OCI-LY1 (cell line): ENCODE measurements at regions not wholly inside any gene's neighbourhood (a gene's known extent, or its start where the extent isn't known, plus 50 kb on each side); places are given as distances from the start of the nearest gene placed in this dataset.

ENCODE experiments used
- H2AFZ ChIP-seq: fragments of 200-600 bp; sonication (generic), shearing (Covaris generic); 2 replicates; pipeline ENCODE4 v1.6.0; 2014; ENCODE audit warnings: antibody characterized with exemption, mild to moderate bottlenecking, low read length
- H3F3A ChIP-seq: fragments of 200-600 bp; sonication (generic), shearing (Covaris generic); 2 replicates; pipeline ENCODE4 v1.6.0; 2014; ENCODE audit warnings: mild to moderate bottlenecking, antibody characterized with exemption, low read length, moderate library complexity; ENCODE audit not compliant: insufficient read depth
- H3K27ac ChIP-seq: fragments of 200-600 bp; sonication (generic); 2 replicates; pipeline ENCODE4 v1.5.1; 2014; ENCODE audit warnings: low read length, mixed run types, mild to moderate bottlenecking, low read depth; ENCODE audit not compliant: poor library complexity, severe bottlenecking
- H3K27me3 ChIP-seq: fragments of 200-600 bp; sonication (generic); 2 replicates; pipeline ENCODE4 v1.6.0; 2014; ENCODE audit warnings: antibody characterized with exemption, mild to moderate bottlenecking, low read length, moderate library complexity; ENCODE audit not compliant: insufficient read depth
- H3K36me3 ChIP-seq: fragments of 200-600 bp; sonication (generic); 2 replicates; pipeline ENCODE4 v1.6.1; 2014; ENCODE audit warnings: mild to moderate bottlenecking, antibody characterized with exemption, low read length, moderate library complexity, mixed read lengths; ENCODE audit not compliant: insufficient read depth
- H3K4me1 ChIP-seq: fragments of 200-600 bp; sonication (generic); 2 replicates; pipeline ENCODE4 v1.5.1; 2014; ENCODE audit warnings: mild to moderate bottlenecking, low read length, moderate library complexity; ENCODE audit not compliant: insufficient read depth, severe bottlenecking
- H3K4me2 ChIP-seq: fragments of 200-600 bp; sonication (generic), shearing (Covaris generic); 2 replicates; pipeline ENCODE4 v1.6.1; 2014; ENCODE audit warnings: low read length
- H3K4me3 ChIP-seq: fragments of 200-600 bp; sonication (generic); 2 replicates; pipeline ENCODE4 v1.5.1; 2014; ENCODE audit warnings: low read length, low read depth, mild to moderate bottlenecking, mixed read lengths; ENCODE audit not compliant: poor library complexity, severe bottlenecking
- H3K79me2 ChIP-seq: fragments of 200-600 bp; shearing (Covaris generic); 2 replicates; pipeline ENCODE4 v1.6.1; 2016; ENCODE audit warnings: mixed run types, low read length, mixed read lengths; ENCODE audit not compliant: insufficient read depth
- H3K9ac ChIP-seq: fragments of 200-600 bp; sonication (generic), shearing (Covaris generic); 2 replicates; pipeline ENCODE4 v1.6.1; 2014; ENCODE audit warnings: mild to moderate bottlenecking, low read length, mixed read lengths
- H3K9me2 ChIP-seq: fragments of 200-600 bp; sonication (generic), shearing (Covaris generic); 2 replicates; pipeline ENCODE4 v1.6.1; 2014; ENCODE audit warnings: low read depth, mild to moderate bottlenecking, low read length, mixed read lengths
- H3K9me3 ChIP-seq: fragments of 200-600 bp; shearing (Covaris generic); 2 replicates; pipeline ENCODE4 v1.6.1; 2014; ENCODE audit warnings: low read length, mixed read lengths
- H4K20me1 ChIP-seq: fragments of 200-600 bp; sonication (generic), shearing (Covaris generic); 2 replicates; pipeline ENCODE4 v1.6.0; 2016; ENCODE audit warnings: mild to moderate bottlenecking, low read length; ENCODE audit not compliant: insufficient read depth
- CTCF ChIP-seq: fragments of 200-600 bp; sonication (generic), shearing (Covaris generic); IDR thresholded peaks from 2 replicates; pipeline ENCODE4 v1.5.1; 2017; ENCODE audit warnings: mild to moderate bottlenecking, antibody characterized with exemption, low read length, moderate library complexity, mixed read lengths
- EZH2 ChIP-seq: fragments of 200-600 bp; sonication (generic), shearing (Covaris generic); IDR thresholded peaks from 2 replicates; pipeline ENCODE4 v1.8.0; 2017; ENCODE audit warnings: borderline replicate concordance, mixed run types, mild to moderate bottlenecking, antibody characterized with exemption, low read length, moderate library complexity, mixed read lengths

- Histone ChIP-seq H3K4me1 (no peaks in the 10 kb centered on the region), H3K79me2 (no peaks in the 10 kb centered on the region), H3K9me2 (no peaks in the 10 kb centered on the region), H3K27ac (no peak overlapping the region), H3K36me3 (no peaks in the 10 kb centered on the region), H2AFZ (no peak overlapping the region), H3K4me3 (no peak overlapping the region), H3F3A (no peaks in the 10 kb centered on the region), H3K27me3 (no peaks in the 10 kb centered on the region), H3K9ac (no peak overlapping the region), H3K4me2 (no peak overlapping the region), H4K20me1 (no peaks in the 10 kb centered on the region), H3K9me3 (no peaks in the 10 kb centered on the region)
- TF ChIP-seq EZH2 = no peak
- no peak for TF ChIP-seq CTCF
Observed at GRCh38 chr4:149265645-149266044, 550.0 kb downstream of the IQCM start.

- H3K9ac ChIP-seq = no peak overlapping the region
- H2AFZ ChIP-seq = no peak overlapping the region
- H3K9me2 ChIP-seq = no peaks in the 10 kb centered on the region
- H3K27ac ChIP-seq = no peak overlapping the region
- H3K4me1 ChIP-seq = no peaks in the 10 kb centered on the region
- no peaks in the 10 kb centered on the region for H3F3A ChIP-seq
- no peaks in the 10 kb centered on the region for H3K79me2 ChIP-seq
- no peak overlapping the region for H3K4me3 ChIP-seq
- no peaks in the 10 kb centered on the region for H3K27me3 ChIP-seq
- no peaks in the 10 kb centered on the region for H4K20me1 ChIP-seq
- TF ChIP-seq CTCF = peak; percentile 73
- no peak for TF ChIP-seq EZH2
- no peaks in the 10 kb centered on the region for H3K9me3 ChIP-seq
- H3K4me2 ChIP-seq = no peak overlapping the region
- H3K36me3 ChIP-seq = no peaks in the 10 kb centered on the region
Observed at GRCh38 chr4:149264093-149264733, 551.4 kb downstream of the IQCM start.

DNA sequence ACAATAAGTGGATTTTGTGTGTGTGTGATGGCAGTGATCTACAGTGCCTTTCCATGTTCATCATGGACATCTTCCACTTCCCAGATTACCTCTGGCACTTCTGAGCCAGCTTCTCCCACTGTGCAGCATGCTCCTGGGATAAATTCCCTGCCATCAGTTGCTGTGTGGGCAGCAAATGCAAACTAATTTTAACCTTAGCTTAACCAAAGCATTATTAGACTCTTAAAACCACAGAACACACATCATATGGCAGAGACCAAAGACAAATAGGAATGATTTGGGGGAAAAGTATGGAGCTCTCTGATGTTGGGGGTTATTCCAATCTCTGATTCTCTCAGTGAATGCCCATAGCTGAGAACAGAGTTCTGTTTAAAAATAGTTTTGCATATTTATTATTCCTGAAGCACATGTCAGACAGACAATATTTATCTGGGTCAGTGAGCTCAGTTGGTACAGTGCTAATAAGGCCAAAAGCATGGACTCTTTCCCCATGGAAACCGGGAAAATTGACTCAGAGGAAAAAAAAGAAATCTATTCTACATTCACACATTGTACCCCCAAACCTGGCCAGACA lies 567.4 kb downstream of the IQCM start:
- no peaks in the 10 kb centered on the region for H4K20me1 ChIP-seq
- TF ChIP-seq CTCF (no peak), EZH2 (no peak)
- H3K9ac ChIP-seq = no peak overlapping the region
- no peaks in the 10 kb centered on the region for H3K36me3 ChIP-seq
- no peaks in the 10 kb centered on the region for H3K79me2 ChIP-seq
- no peaks in the 10 kb centered on the region for H3K27me3 ChIP-seq
- H3K9me3 ChIP-seq = no peaks in the 10 kb centered on the region
- no peaks in the 10 kb centered on the region for H3F3A ChIP-seq
- H3K4me1 ChIP-seq = no peaks in the 10 kb centered on the region
- H3K27ac ChIP-seq = no peak overlapping the region
- H3K4me2 ChIP-seq = no peak overlapping the region
- no peak overlapping the region for H2AFZ ChIP-seq
- no peak overlapping the region for H3K4me3 ChIP-seq
- no peaks in the 10 kb centered on the region for H3K9me2 ChIP-seq
